Limb (tissue), 2 donors: ENCODE measurements at regions not wholly inside any gene's neighbourhood (a gene's known extent, or its start where the extent isn't known, plus 50 kb on each side); places are given as distances from the start of the nearest gene placed in this dataset.
A peak's percentile ranks its signal among the peaks of the same experiment; 100 is the strongest.

ENCODE experiments used
- DNase-seq, 2 donors: peaks; one replicate each; pipeline ENCODE4 v3.0.0-alpha.2; 2016; ENCODE audit errors: extremely low spot score in 2 of 2

GRCh38 chr2:172358691-172359556, 68.5 kb upstream of the ITGA6 start:
- DNase-seq = peak; percentile 41 to 58

GRCh38 chr2:172361360-172361759, 66.0 kb upstream of the ITGA6 start:
- no peak for DNase-seq

- no peak for DNase-seq
These were observed 65.5 kb upstream of the ITGA6 start for GRCh38 chr2:172361840-172362239.

- DNase-seq = no peak
These were observed 63.1 kb upstream of the ITGA6 start for GRCh38 chr2:172364261-172364660.

GRCh38 chr2:172366596-172367150, 60.7 kb upstream of the ITGA6 start:
- no peak for DNase-seq

- no peak for DNase-seq
These were observed 56.4 kb upstream of the ITGA6 start for GRCh38 chr2:172370821-172371455.

GRCh38 chr2:172372436-172372835, 55.0 kb upstream of the ITGA6 start:
- DNase-seq = no peak

GRCh38 chr2:172373076-172373475, 54.3 kb upstream of the ITGA6 start:
- no peak for DNase-seq

- no peak for DNase-seq
These were observed 53.6 kb upstream of the ITGA6 start for GRCh38 chr2:172373766-172374165.

- DNase-seq = no peak
These were observed 52.8 kb upstream of the ITGA6 start for GRCh38 chr2:172374318-172375240.

GRCh38 chr2:172375251-172375650, 52.1 kb upstream of the ITGA6 start:
- DNase-seq = no peak

GRCh38 chr2:172376016-172376415, 51.4 kb upstream of the ITGA6 start:
- DNase-seq = no peak

GRCh38 chr2:172376505-172377125, 50.8 kb upstream of the ITGA6 start:
- no peak for DNase-seq

GRCh38 chr2:172377408-172377807, 50.0 kb upstream of the ITGA6 start:
- no peak for DNase-seq
